COR-L47 (cell line): ENCODE measurements at regions not wholly inside any gene's neighbourhood (a gene's known extent, or its start where the extent isn't known, plus 50 kb on each side); places are given as distances from the start of the nearest gene placed in this dataset.
"Not testable (repeated sequence)": the region's sequence is repeated elsewhere in the genome, so short reads cannot be mapped to it uniquely, and the experiment has no call there.

Source experiments
- DNase-seq: peaks from one replicate; lab custom pipeline; 2025; lab: John Stamatoyannopoulos, UW

DNA sequence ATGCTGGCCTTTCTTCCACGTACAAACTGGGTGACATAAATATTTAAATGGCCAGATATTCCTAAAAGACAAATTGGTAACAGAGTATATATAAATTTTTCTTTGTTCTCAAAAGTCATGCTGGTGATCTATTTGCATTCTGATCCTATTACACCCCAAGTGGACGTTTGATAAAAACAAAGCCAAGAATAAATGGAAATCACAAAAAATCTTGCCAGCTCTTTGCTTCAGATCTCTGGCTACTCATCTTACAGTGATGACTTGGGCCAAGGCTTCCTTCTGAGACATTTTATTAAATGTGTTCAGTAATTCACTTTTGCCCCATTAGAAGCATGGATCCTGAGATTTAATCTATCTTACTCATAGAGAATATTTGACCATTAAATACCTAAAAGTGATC, 444.3 kb upstream of the PIK3R1 start:
- DNase-seq: no peak

DNA sequence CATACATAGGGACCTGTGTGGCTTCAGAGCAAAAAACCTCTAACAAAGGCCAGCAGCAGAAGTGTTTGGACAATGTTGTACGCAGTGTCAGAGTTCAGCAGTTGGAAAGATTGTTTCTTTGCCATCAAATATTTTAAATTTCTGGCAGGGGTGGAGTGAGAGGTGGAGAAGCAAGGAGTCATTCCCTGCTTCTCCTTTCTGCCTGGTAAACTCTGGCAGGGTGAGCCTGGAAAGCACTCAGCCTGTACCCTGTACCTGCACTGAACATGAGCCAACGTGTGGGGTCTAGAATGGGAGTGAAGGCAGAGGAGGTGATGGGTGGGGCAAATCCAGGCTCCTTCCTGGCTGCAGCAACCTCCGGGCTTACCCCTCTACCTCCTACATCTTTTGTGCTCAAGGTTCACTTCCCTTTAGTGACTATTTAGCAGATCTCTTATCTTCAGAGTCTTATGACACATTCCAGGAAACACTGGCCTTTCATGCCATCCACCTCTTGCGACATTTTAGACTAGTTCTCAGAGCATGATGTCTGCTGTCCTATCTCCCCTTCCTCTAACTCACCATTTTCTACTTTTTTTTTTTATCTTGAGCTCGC, 445.0 kb upstream of the PIK3R1 start:
- no peak for DNase-seq

DNA sequence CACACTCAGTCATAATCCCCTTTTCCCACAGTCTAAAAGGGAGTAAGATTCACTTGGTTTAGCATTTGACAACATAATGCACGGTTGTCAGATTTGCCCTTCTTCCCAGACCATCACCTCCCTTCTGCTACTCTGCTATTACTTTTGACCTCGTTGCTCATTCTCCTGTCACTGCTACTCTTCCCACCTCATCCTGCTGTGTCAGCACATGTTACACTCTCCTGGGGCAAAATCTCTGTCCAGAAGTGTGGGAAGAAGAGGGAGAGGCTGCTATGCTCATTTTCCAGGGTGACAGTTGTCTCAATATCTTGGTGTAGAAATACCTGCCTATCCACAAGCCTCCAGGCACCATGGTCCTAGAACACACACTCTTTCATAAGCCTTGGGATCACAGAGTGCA, 449.9 kb upstream of the PIK3R1 start:
- DNase-seq: no peak

GRCh38 chr5:67757771-67758170, 457.8 kb upstream of the PIK3R1 start:
- not testable (repeated sequence) for DNase-seq

DNA sequence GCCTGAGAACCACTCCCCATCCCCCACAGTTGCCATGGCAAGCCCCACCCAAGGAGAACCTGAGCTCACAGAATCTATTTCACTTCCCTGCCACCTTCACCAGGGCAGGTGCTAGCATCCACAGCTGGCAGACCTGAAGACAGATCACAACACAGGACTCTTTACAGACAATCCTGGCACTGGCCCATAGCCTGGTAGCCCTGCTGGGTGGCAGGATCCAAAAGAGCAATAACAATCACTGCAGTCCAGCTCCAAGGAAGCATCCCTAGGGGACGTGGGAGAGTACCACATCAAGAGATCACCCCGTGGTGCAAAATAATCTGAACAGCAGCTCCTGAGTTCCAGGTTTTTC, 463.2 kb upstream of the PIK3R1 start:
- DNase-seq: peak; percentile 17

DNA sequence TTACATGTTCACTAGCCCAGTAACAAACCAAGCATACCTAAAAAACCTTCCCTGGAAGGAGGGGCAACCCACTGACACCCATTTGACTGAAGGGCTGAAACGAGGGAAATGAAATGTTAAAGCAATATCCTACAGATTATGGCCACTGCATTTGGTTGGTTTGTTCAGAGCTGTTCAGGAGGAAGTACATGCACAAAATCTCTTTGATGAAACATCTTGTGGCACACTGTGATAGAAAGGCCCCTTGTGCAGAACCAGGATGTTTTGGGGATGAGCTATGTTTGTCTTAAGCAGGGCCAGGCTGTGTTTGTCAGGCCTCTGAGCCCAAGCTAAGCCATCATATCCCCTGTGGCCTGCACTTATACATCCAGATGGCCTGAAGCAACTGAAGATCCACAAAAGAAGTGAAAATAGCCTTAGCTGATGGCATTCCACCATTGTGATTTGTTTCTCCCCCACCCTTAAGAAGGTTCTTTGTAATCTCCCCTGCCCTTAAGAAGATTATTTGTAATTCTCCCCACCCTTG, 467.3 kb upstream of the PIK3R1 start:
- no peak for DNase-seq

DNA sequence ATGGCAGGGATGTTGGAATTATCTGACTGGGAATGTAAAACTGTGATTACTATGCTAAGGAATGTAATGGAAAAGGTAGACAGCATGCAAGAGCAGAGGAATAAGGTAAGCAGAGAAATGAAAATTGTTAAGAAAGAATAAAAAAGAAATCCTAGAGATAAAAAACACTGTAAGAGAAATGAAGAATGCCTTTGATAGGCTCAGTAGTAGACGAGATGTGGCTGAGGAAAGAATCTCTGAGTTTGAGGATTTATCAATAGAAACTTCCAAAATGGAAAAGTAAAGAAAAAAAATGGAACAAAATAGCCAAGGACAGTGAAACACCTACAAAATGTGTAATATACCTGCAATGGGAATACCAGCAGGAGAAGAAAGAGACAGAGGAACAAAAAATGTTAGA, 468.5 kb upstream of the PIK3R1 start:
- no peak for DNase-seq

GRCh38 chr5:67746608-67747007, 468.9 kb upstream of the PIK3R1 start:
- DNase-seq: not testable (repeated sequence)

GRCh38 chr5:67746103-67746502, 469.5 kb upstream of the PIK3R1 start:
- no peak for DNase-seq

- DNase-seq: no peak
Observed at GRCh38 chr5:67732921-67733320, 482.6 kb upstream of the PIK3R1 start.

- DNase-seq: no peak
Observed at GRCh38 chr5:67732471-67732870, 483.1 kb upstream of the PIK3R1 start.

DNA sequence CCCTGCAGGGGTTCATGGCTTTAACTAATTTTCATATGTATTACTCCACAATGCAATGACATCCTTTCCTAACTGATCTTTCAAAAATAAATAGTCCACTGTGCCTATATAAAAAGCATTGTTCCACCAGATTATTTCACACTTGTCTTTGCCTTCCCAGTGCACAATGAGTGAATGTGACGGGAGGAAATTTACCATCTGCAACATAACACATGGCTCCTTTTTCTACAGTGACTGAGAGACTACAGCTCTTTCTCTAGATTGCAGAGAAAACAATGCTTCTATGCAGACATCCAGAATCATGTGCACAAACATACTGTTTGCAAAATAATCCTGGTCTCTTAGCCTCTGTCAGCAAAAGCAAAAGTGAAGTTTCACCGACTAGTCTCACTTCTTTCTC, 483.7 kb upstream of the PIK3R1 start:
- no peak for DNase-seq

GRCh38 chr5:67730917-67731474, 484.6 kb upstream of the PIK3R1 start:
- DNase-seq: no peak

DNA sequence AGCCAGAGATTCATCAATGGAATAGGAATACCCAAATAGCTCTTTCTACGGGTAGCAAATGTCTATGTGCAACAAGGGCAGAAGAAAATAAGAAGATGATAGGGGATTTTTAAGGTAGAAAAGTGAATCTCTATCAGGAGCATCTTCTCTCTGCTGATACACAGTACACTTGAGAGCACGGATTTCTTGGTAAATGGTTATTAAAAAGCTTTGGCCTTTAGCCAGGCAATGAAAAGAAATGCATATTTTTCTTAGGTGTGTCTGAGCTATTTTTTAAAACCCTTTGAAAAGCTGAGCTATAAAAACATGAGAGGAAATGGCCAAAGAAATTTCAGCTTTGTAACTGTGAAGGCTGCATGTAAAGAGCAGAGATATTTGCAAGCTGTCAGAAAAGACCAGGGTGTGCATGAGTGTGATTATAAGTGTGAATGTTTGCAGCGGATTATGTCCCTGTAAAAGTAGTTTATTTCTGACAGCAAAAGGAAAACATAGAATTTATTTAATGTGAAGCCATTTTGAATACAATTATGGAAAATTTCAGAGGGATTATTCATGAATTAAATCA, 487.1 kb upstream of the PIK3R1 start:
- no peak for DNase-seq

GRCh38 chr5:67725604-67726003, 490.0 kb upstream of the PIK3R1 start:
- DNase-seq: no peak

DNA sequence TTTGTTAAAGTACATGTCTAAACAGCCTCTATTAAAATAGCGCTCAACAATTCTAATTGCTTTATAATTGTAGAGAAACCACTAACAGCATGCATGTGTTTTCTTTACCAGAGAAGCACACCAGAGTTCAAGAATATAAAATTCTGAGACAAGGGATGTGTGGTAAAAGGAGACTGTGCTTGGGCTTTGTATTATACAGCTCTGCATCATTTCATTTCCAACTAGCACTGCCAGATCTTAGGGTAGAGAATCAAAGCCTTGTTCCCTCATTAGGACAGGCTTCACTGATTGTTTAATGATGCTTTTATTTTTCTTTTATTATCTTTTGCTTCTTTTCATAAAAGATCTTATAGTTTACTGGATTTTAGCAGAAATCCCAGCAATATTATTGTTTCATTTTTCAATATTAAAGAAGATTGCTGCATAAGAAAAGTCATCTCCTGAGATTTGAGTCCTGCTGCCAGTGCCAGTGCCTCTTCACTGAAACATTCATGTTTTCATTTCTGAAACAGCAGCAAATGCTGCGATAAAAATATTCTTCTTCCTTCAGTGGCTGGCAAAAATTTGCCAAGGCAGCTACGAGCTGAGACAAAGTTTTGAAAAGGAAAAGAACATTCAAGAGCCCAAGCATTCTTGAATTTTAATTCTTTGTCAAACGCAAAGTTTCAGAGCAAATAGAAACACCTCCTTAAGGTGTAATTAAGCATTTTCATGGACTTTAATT, 491.0 kb upstream of the PIK3R1 start:
- DNase-seq: no peak

DNA sequence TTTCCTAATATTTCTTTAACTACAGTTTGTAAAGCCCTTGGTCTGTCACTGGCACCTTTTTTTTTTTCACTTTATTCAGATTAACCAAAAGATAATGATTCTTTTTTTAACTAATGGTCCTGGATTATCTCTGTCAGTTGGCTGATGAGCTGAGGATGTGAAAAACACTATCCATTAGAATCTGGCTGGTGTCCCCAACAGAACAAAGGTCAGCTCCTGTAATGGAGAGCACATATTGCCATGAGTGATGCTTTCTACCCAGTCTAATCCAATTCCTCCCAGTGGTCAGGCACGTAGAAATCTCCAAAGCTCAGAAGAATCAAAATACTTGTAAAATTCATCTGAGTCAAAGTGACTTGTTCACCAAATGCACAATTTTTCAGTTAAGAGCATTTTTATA, 491.7 kb upstream of the PIK3R1 start:
- DNase-seq: no peak

DNA sequence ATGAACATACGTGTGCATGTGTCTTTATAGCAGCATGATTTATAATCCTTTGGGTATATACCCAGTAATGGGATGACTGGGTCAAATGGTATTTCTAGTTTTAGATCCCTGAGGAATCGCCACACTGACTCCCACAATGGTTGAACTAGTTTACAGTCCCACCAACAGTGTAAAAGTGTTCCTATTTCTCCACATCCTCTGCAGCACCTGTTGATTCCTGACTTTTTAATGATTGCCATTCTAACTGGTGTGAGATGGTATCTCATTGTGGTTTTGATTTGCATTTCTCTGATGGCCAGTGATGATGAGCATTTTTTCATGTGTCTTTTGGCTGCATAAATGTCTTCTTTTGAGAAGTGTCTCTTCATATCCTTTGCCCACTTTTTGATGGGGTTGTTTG, 493.0 kb upstream of the PIK3R1 start:
- DNase-seq: not testable (repeated sequence)

- DNase-seq: no peak
Observed at GRCh38 chr5:67720162-67720772, 495.3 kb upstream of the PIK3R1 start.

GRCh38 chr5:67702008-67702407, 505.4 kb upstream of the CD180 start:
- no peak for DNase-seq

DNA sequence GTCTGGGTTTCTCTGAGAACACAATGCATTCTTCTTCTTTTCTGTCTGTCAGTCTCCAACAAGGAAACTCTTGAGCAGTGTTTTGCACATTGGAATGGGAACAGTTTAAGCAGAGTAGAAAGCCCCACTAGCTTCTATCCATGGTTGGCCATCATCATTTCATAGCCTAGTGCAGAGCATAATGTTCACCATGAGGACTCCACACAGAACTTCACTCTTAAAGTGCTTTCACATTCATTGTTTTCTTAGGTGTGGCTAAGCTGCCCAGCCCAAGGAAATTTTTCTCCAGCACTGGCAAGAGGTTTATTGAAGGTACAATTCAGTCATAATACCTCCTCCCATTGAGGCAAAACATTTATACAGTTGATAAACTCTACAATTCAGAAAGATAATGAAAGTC, 503.0 kb upstream of the CD180 start:
- DNase-seq: no peak

DNA sequence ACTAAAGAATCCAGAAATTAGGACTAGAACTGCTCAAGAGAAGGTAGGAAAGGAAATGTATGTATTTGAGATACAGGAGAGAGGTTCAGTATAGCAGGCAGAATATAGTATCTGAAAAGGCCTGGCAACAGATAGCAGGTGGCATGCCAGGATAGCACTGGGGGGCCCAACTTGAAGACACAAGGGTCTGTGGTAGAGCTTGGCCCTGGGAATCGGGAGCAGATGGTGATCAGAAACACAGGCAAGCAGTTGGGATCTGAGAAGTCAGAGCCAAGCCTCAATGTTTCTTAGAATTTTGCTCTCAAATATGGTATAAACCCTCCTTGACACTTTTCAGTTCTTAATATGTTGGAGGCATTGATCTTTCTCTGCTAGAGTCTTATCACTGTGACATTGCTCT, 499.8 kb upstream of the CD180 start:
- DNase-seq: no peak

DNA sequence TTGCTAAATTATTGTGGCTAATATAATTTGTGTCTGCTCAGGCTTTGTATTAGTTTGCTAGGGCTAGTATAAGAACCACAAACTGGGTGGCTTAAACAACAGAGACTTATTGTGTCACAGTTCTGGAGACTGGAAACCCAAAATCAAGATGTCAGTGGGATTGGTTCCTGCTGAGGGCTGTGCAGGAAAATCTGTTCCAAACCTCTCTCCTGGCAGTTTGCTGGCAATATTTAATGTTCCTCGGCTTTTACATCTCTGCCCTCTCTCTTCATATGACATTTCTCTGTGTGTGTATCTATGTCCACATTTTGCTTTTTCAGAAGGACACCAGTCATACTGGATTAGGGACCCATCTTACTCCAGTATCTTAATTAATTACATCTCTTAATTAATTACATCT, 498.8 kb upstream of the CD180 start:
- DNase-seq: no peak
